ENCODE measurements at regions not wholly inside any gene's neighbourhood (a gene's known extent, or its start where the extent isn't known, plus 50 kb on each side); places are given as distances from the start of the nearest gene placed in this dataset.

DNA sequence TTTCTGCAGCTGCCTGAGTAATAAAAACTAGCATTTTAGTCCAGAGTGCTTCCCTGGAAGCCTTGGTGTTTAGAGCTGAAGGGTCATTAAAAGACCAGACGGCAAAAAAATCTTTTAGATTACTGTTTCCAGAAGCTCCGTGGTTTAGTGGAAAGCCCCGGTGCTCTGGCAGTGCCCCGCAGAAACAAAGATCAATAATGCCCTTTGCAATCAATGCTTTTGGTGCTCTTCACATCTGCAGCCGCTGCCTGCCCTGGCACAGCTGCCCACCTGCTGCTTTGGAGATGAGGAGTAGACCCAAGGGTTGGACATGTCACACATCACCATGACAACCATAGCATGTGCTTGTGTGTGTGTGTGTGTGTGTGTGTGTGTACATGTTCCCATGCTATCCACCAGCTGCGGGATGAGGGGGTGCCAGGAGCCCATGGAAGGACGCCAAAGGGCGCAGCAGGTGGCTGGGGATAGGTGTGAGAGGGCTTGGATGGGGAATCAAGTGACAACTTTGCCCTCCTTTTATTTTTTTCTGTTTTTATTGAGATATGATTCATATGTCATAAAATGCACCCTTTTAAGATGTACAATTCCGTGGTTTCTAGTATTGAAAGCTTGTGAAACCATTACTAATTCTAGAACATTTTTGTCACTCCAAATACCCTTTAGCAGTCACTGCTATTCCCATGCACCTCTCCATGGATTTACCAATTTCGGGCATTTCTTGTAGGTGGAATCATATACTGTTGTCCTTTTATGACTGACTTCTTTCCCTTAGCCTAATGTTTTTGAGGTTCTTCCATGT lies 75.7 kb upstream of the KLHL25 start:
- no peak for TF ChIP-seq POLR2A (IDR thresholded peaks at IDR 0.05; ENCODE audit: low read depth, low read length)
- no peak for TF ChIP-seq TAF1 (IDR thresholded peaks at IDR 0.05; ENCODE audit: borderline replicate concordance, low read depth, low read length)
- no peak for TF ChIP-seq POLR2AphosphoS5 (IDR thresholded peaks at IDR 0.05; ENCODE audit: low read depth, low read length)
- no peak for DNase-seq (ENCODE audit: insufficient read length)
- no peak for FAIRE-seq

DNA sequence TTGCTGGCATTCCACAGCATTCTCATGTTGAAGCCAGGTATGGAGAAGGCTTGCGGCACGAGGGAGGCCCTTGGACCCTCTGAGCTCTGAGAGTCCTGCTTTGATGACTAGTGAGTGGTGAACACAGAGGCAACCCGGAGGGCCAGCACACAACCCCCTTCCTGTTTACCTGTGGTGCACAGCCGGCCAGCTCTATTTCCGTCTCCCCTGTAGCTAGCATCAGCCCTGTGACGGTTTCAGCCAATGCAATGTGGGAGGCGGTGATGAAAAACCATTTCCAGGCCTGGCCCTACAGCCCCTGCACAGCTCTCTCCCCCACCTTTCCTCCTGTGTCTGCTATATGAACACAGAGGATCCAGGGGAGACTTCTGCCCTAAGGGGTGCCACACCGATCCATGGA lies 76.8 kb upstream of the KLHL25 start:
- no peak for TF ChIP-seq POLR2A (IDR thresholded peaks at IDR 0.05; ENCODE audit: low read depth, low read length)
- TF ChIP-seq POLR2AphosphoS5 (IDR thresholded peaks at IDR 0.05; ENCODE audit: low read depth, low read length), result no peak
- TF ChIP-seq TAF1 (IDR thresholded peaks at IDR 0.05; ENCODE audit: borderline replicate concordance, low read depth, low read length), result no peak
- DNase-seq (ENCODE audit: insufficient read length) (no peak), FAIRE-seq (no peak)

DNA sequence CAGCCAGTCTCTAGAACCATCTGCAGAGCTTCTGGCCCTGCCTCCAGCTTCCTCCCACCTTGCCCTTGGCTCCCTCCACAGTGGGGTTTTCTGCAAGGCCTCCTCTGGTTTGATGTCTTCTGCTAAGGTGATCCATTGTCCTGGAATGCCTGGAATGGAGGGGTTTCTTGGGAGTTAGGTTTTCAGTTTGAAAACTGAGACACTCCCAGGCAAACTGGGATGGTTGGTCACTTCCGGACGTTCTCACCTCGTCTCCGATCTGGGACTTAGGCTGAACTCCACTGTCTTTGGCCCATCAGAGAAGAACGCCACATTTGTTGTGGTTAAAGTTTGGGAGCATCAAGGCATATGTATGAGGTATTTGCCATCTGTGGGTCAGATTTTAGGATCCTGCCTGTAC lies 77.4 kb upstream of the KLHL25 start:
- no peak for TF ChIP-seq POLR2A (IDR thresholded peaks at IDR 0.05; ENCODE audit: low read depth, low read length)
- no peak for TF ChIP-seq POLR2AphosphoS5 (IDR thresholded peaks at IDR 0.05; ENCODE audit: low read depth, low read length)
- TF ChIP-seq TAF1 (IDR thresholded peaks at IDR 0.05; ENCODE audit: borderline replicate concordance, low read depth, low read length), result no peak
- DNase-seq (ENCODE audit: insufficient read length), result no peak
- no peak for FAIRE-seq

DNA sequence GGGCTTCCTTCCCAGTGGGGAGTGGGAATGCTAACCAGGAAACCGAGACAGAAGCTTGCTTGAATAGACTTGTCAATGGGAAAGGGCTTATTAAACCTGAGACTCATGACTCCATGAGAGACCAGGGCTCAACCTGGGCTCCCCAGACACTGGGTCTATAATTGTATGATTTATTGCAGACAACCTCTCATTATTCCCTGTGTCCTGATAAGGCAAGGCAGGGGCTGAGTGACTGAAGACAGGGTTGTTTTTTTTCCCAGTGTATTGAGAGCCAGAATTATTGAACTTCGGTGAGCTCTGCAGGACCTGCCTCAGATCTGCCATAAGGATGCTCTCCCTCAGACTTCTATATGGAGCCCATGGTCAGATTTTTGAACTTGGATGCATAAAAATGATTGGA lies 79.5 kb upstream of the KLHL25 start:
- FAIRE-seq (no peak), DNase-seq (ENCODE audit: insufficient read length) (no peak)
- TF ChIP-seq POLR2A (IDR thresholded peaks at IDR 0.05; ENCODE audit: low read depth, low read length), result no peak
- no peak for TF ChIP-seq POLR2AphosphoS5 (IDR thresholded peaks at IDR 0.05; ENCODE audit: low read depth, low read length)
- no peak for TF ChIP-seq TAF1 (IDR thresholded peaks at IDR 0.05; ENCODE audit: borderline replicate concordance, low read depth, low read length)

DNA sequence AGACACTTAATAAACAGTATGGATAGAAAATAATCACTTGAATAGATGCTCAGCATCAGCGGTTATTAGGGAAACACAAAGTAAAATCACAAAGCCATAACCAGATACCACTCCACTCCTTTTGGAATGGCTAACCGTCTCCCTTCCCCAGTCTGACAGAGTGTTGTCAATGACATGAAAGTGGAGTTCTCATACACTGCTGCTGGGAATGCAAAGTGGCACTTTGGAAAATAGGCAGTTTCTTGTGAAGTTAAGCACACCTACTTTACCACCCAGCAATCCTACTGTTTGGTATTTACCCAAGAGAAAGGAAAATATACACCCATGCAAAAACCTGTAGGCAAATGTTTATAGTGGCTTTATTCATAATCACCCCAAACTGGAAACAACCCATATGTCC lies 81.0 kb upstream of the KLHL25 start:
- no peak for DNase-seq (ENCODE audit: insufficient read length)
- FAIRE-seq, result no peak
- no peak for TF ChIP-seq POLR2A (IDR thresholded peaks at IDR 0.05; ENCODE audit: low read depth, low read length)
- no peak for TF ChIP-seq POLR2AphosphoS5 (IDR thresholded peaks at IDR 0.05; ENCODE audit: low read depth, low read length)
- TF ChIP-seq TAF1 (IDR thresholded peaks at IDR 0.05; ENCODE audit: borderline replicate concordance, low read depth, low read length), result no peak

DNA sequence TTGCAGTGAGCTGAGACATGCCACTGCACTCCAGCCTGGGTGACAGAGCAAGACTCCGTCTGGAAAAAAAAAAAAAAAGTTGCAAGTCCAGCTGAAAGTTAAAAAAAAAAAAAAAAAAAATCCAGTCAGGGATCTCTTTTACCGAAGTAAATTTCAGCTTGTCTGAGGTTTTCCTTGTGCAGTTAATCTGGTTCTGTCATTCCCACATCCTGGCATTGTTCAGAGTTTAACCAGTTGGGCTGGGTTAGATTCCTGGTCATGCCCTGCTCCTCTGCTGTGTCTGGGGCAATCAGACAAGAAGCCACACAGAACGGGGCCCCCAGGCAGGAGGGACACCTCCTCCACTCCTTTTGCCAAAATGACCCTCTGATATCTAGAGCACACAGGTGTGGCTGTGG lies 84.1 kb upstream of the KLHL25 start:
- no peak for TF ChIP-seq TAF1 (IDR thresholded peaks at IDR 0.05; ENCODE audit: borderline replicate concordance, low read depth, low read length)
- TF ChIP-seq POLR2AphosphoS5 (IDR thresholded peaks at IDR 0.05; ENCODE audit: low read depth, low read length), result no peak
- TF ChIP-seq POLR2A (IDR thresholded peaks at IDR 0.05; ENCODE audit: low read depth, low read length), result no peak
- DNase-seq (ENCODE audit: insufficient read length), result no peak

DNA sequence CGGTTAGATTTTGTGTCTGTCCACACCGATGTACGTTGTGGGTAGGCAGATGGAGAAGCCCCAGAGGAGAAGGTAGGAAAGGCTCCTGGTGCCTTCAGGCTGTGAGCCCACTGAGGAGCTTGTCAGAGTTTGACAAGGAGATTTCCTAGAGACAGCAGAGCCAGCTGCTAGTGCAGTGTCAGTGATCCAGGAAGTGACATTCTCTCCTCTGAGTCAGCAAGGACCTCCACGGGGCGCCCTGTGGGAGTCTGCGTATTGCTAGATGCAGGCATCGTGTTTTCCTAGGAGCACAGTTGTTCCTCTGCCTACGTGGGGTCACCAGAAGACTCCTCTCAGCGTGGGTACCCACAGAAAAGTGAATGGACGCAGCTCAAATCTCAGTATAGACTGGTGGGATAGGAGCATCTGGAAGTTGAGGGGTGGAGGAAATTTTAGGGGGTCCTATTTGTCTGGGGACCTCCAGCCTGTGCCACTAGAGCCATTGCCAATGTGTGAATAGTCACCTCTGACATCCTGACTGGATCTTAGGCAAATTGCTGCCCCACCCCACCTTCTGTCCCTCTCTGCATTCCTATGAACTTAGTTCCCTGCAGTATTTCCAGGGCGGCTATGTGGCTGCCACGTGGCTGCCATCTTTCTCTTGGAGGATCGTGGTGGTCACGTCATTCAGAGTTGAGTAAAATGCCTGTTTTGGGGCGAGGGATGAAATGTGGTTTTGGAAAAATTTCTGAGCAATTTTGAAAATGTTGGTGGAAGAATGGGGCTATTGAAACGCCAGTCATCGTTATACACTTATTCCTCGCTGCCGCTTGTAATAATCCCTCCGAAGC lies 84.8 kb upstream of the KLHL25 start:
- DNase-seq (ENCODE audit: insufficient read length), result no peak
- FAIRE-seq, result no peak

More for the DNA sequence above, 84.1 kb upstream of the KLHL25 start:
- FAIRE-seq, result no peak

DNA sequence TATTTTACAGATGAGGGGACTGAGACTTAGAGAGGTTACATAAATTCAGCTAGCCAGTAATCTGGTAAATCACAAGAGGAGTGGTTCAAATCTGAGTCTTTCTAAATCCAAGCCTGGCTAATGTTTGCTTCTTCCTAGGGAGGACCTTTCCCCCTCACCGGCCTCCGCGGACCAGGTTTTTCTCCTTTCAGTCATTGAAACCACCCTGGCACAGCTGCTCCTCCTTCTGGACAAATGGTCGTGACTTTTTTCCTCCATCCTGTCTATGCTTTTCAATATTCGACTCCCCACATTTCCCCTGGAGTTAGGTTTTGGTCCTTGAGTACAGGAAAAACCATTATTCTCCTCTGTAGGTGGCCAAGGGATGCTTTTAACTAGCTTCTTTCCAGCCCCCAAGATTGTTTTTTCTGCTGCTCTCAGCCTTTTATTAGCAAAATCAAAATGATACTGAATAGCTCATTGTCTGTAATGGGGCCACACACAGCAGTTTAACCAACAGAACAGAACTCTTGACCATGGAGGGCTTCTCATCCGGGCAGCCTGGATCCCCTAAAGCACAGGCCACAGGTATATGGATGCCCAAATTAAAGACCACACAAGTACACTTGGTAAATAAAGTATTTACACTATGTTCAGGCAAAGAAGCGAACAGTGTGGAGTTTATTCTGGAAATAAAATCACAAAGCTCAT lies 85.9 kb upstream of the KLHL25 start:
- no peak for FAIRE-seq
- TF ChIP-seq POLR2AphosphoS5 (IDR thresholded peaks at IDR 0.05; ENCODE audit: low read depth, low read length) (no peak), POLR2A (IDR thresholded peaks at IDR 0.05; ENCODE audit: low read depth, low read length) (no peak)
- no peak for DNase-seq (ENCODE audit: insufficient read length)

More for the DNA sequence above, 84.8 kb upstream of the KLHL25 start:
- TF ChIP-seq TAF1 (IDR thresholded peaks at IDR 0.05; ENCODE audit: borderline replicate concordance, low read depth, low read length) (no peak), POLR2A (IDR thresholded peaks at IDR 0.05; ENCODE audit: low read depth, low read length) (no peak), POLR2AphosphoS5 (IDR thresholded peaks at IDR 0.05; ENCODE audit: low read depth, low read length) (no peak)

DNA sequence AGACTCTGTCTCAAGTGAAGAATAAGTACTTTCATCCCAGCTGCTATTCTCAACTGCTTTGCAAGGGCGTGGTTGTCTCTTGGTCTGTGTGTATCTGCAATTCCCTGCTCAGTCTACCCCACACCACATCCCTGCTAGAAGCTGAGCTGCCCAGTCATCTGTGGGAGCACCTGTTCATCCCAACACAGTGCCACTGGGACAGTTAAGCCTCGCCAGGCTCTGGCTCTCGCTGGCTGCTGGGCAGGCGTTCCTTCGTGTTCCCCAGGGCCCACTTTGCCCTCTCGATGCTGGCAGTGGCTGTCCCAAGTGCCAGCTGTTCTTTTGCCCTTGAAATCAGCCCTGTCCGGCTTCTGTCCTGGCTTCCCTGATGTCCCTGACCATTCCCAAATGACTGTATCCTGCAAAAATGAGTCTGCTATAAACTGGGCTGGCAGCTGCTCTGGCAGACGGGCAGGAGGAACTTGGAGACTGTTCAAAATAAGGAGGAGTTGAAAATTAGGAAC lies 91.6 kb upstream of the KLHL25 start:
- DNase-seq (ENCODE audit: insufficient read length), result no peak
- FAIRE-seq, result no peak
- TF ChIP-seq TAF1 (IDR thresholded peaks at IDR 0.05; ENCODE audit: borderline replicate concordance, low read depth, low read length) (no peak), POLR2AphosphoS5 (IDR thresholded peaks at IDR 0.05; ENCODE audit: low read depth, low read length) (no peak), POLR2A (IDR thresholded peaks at IDR 0.05; ENCODE audit: low read depth, low read length) (no peak)

DNA sequence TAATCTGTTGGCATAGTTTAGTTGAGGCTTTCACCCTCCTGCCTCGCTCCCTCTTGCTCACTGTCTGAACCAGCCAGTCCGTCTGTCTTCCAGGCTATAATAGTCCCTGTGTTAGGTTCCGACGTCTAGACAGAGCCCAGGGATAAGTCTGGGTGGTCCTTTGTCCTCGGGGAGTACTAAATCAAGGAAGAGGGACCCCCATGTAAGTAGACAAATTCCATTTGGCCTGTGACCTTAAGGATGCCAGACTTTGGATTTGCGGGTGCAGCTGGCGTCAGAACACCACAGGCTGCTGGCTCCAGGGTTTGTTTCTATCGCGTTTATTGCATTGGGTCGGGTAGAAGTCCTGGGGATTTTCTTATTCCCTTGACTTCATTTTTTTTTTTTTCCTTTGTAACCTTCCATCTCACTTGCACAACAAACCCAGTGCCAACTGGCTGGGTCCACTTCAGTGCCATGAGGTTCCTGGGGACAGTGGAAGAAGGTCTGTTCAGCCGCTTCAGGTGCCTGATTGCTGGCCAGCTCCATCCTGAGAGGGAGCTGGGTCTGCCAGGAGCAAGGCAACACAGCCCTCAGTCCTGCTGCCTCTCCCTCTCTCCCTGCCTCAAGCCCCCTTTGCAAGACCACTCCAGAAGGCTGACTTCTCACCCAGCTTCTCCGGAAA lies 95.4 kb upstream of the KLHL25 start:
- FAIRE-seq (no peak), DNase-seq (ENCODE audit: insufficient read length) (no peak)
- TF ChIP-seq TAF1 (IDR thresholded peaks at IDR 0.05; ENCODE audit: borderline replicate concordance, low read depth, low read length), result no peak
- TF ChIP-seq POLR2A (IDR thresholded peaks at IDR 0.05; ENCODE audit: low read depth, low read length), result no peak
- TF ChIP-seq POLR2AphosphoS5 (IDR thresholded peaks at IDR 0.05; ENCODE audit: low read depth, low read length), result no peak

DNA sequence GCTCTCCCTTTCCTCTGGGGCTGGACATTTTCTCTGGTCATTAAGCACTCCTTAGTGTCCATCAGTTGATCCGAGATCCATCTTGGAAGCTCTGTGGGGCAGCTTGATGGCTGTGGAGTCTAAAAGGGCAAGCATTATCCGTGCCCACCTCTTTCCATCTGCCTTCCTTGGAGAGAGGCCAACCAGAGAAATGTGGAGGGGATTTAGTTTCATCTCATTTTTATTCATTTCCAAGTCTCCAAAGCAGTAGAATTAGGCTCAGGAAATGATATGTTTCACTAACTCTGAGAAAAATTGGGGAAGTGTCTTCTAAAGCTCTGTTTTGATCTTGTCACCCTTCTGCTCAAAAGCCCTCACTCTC lies 95.9 kb upstream of the KLHL25 start:
- no peak for FAIRE-seq
- TF ChIP-seq TAF1 (IDR thresholded peaks at IDR 0.05; ENCODE audit: borderline replicate concordance, low read depth, low read length), result no peak
- TF ChIP-seq POLR2A (IDR thresholded peaks at IDR 0.05; ENCODE audit: low read depth, low read length), result no peak
- no peak for TF ChIP-seq POLR2AphosphoS5 (IDR thresholded peaks at IDR 0.05; ENCODE audit: low read depth, low read length)
- no peak for DNase-seq (ENCODE audit: insufficient read length)

Data from GM12892 (cell line).